A549 (cell line): ENCODE measurements at regions not wholly inside any gene's neighbourhood (a gene's known extent, or its start where the extent isn't known, plus 50 kb on each side); places are given as distances from the start of the nearest gene placed in this dataset.

Experiments used
- ATAC-seq, 2 experiments: fragments of 200-7000 bp in 1 of 2; fragments of >200 bp in 1 of 2; cut with Nextera tagmentation in 1 of 2; cut with Tn5 transposase in 1 of 2; 3 replicates each; pipeline versions ENCODE4 v1.8.0 to v1.9.1; 2018 to 2020; ENCODE audit warnings: mild to moderate bottlenecking in 1 of 2, moderate library complexity in 1 of 2
- CTCF ChIA-PET: fragments of 300-600 bp; sonication (Branson Sonifier 250); formaldehyde crosslinking; extraction: SDS; loops from one replicate; lab custom pipeline; 2021; ENCODE audit warnings: antibody characterized with exemption, inconsistent platforms; lab: Yijun Ruan, JAX
- POLR2A ChIA-PET: fragments of 350-600 bp; formaldehyde crosslinking; extraction: SDS; loops from one replicate; lab custom pipeline; 2021; ENCODE audit warnings: antibody characterized with exemption, inconsistent platforms; lab: Yijun Ruan, JAX
- DNase-seq, 2 experiments: peaks; one replicate each; pipeline versions ENCODE4 v3.0.0 to v3.0.0-alpha.2; 2011 to 2016; ENCODE audit warnings: low read depth in 1 of 2, low spot score in 1 of 2
- FAIRE-seq: peaks from 2 replicates; lab custom pipeline; 2011; peaks lifted over from hg19 to GRCh38; lab: Jason Lieb, UNC
- H3K27ac ChIP-seq, 2 experiments: fragments of >200 bp; sonication (Bioruptor Twin); formaldehyde crosslinking; 3 replicates each; pipeline ENCODE4 v1.5.1; 2016 to 2017
- H3K4me1 ChIP-seq: fragments of >200 bp; sonication (Bioruptor Twin); formaldehyde crosslinking; 3 replicates; pipeline ENCODE4 v1.6.1; 2016
- H3K4me2 ChIP-seq: fragments of >200 bp; sonication (Bioruptor Twin); formaldehyde crosslinking; 3 replicates; pipeline ENCODE4 v1.6.1; 2016
- H3K4me3 ChIP-seq: fragments of >200 bp; sonication (Bioruptor Twin); formaldehyde crosslinking; 3 replicates; pipeline ENCODE4 v1.5.1; 2016
- H3K9me3 ChIP-seq: fragments of >200 bp; sonication (Bioruptor Twin); formaldehyde crosslinking; 3 replicates; pipeline ENCODE4 v1.6.1; 2016
- ATOH8 ChIP-seq: fragments of 250-450 bp; sonication (Bioruptor Pico); IDR thresholded peaks from 2 replicates; pipeline ENCODE4 v1.5.0; 2020; ENCODE audit warnings: low read depth, mild to moderate bottlenecking, moderate library complexity
- CHD4 ChIP-seq: fragments of 200-600 bp; sonication (generic); IDR thresholded peaks from 2 replicates; pipeline ENCODE4 v1.6.1; 2016; ENCODE audit warnings: antibody characterized with exemption, mild to moderate bottlenecking, borderline replicate concordance
- CTCF ChIP-seq: fragments of >200 bp; sonication (Bioruptor Twin); formaldehyde crosslinking; IDR thresholded peaks from 3 replicates; pipeline ENCODE4 v1.5.1; 2016
- ELK1 ChIP-seq: fragments of 150-350 bp; IDR thresholded peaks from 2 replicates; pipeline ENCODE4 v1.6.1; 2014; ENCODE audit warnings: low read depth, mild to moderate bottlenecking, low read length
- ESRRA ChIP-seq: fragments of 150-350 bp; IDR thresholded peaks from 2 replicates; pipeline ENCODE4 v1.6.1; 2014; ENCODE audit warnings: mild to moderate bottlenecking, low read length, borderline replicate concordance
- FOSB ChIP-seq: fragments of 250-450 bp; sonication (Bioruptor Pico); IDR thresholded peaks from 2 replicates; pipeline ENCODE4 v1.5.0; 2020; ENCODE audit warnings: mild to moderate bottlenecking, moderate library complexity
- FOXS1 ChIP-seq: fragments of 250-450 bp; sonication (Bioruptor Pico); IDR thresholded peaks from 2 replicates; pipeline ENCODE4 v1.5.0; 2020; ENCODE audit warnings: mild to moderate bottlenecking, moderate library complexity
- HES2 ChIP-seq: fragments of >200 bp; sonication (Bioruptor Twin); formaldehyde crosslinking; IDR thresholded peaks from 2 replicates; pipeline ENCODE4 v1.6.1; 2016
- HOXB13 ChIP-seq: fragments of 250-450 bp; sonication (Bioruptor Pico); IDR thresholded peaks from 2 replicates; pipeline ENCODE4 v1.5.0; 2020; ENCODE audit warnings: low read depth, mild to moderate bottlenecking, moderate library complexity
- JUN ChIP-seq, 2 experiments: fragments of >200 bp; sonication (Bioruptor Twin); formaldehyde crosslinking; IDR thresholded peaks; 2 replicates in 1 of 2; 3 replicates in 1 of 2; pipeline ENCODE4 v1.6.1; 2016 to 2017
- JUNB ChIP-seq: fragments of >200 bp; sonication (Bioruptor Twin); formaldehyde crosslinking; IDR thresholded peaks from 2 replicates; pipeline ENCODE4 v1.6.1; 2016
- MAFK ChIP-seq: fragments of 450-650 bp; IDR thresholded peaks from 2 replicates; pipeline ENCODE4 v1.6.1; 2014; ENCODE audit not compliant: partially characterized antibody
- MYC ChIP-seq: IDR thresholded peaks from 2 replicates; pipeline ENCODE4 v1.6.1; 2012; ENCODE audit warnings: mild to moderate bottlenecking, inconsistent platforms, low read length, improper control_type of control experiment, borderline replicate concordance
- NR3C1 ChIP-seq: fragments of >200 bp; sonication (Bioruptor Twin); formaldehyde crosslinking; IDR thresholded peaks from 3 replicates; pipeline ENCODE4 v1.6.1; 2017
- POLR2AphosphoS2 ChIP-seq: conservative IDR thresholded peaks from 2 replicates; pipeline ENCODE4 v1.6.1; 2012; ENCODE audit warnings: low read length, improper control_type of control experiment, inconsistent platforms
- RARB ChIP-seq: fragments of 250-450 bp; sonication (Bioruptor Pico); IDR thresholded peaks from 2 replicates; pipeline ENCODE4 v1.8.0; 2021; ENCODE audit warnings: mild to moderate bottlenecking, moderate library complexity
- RFX5 ChIP-seq: fragments of 450-650 bp; IDR thresholded peaks from 2 replicates; pipeline ENCODE4 v1.7.1; 2014; ENCODE audit warnings: antibody characterized with exemption, mild to moderate bottlenecking, moderate library complexity
- TP53 ChIP-seq: fragments of 250-450 bp; sonication (Bioruptor Pico); IDR thresholded peaks from 2 replicates; pipeline ENCODE4 v1.5.0; 2021; ENCODE audit warnings: mild to moderate bottlenecking, moderate library complexity
- USF2 ChIP-seq: fragments of 450-650 bp; IDR thresholded peaks from 2 replicates; pipeline ENCODE4 v1.6.1; 2014; ENCODE audit warnings: antibody characterized with exemption
- ZC3H11A ChIP-seq: fragments of 450-650 bp; IDR thresholded peaks from 2 replicates; pipeline ENCODE4 v1.6.1; 2014; ENCODE audit warnings: antibody characterized with exemption, mild to moderate bottlenecking
- WGBS: methylation state at CpG from one replicate; pipeline ENCODE4 v1.1.6; 2017; ENCODE audit errors: missing lambda C conversion rate; 5-methylcytosine and 5-hydroxymethylcytosine counted together

- Histone ChIP-seq H3K4me1 (no peaks in the 10 kb centered on the region), H3K4me2 (no peak overlapping the region), H3K9me3 (no peaks in the 10 kb centered on the region), H3K27ac (no peak overlapping the region)
- DNase-seq: no peak
- ChIA-PET CTCF (no interaction called here), POLR2A (no interaction called here)
- no peak for ATAC-seq
- TF ChIP-seq TP53 (CRISPR knock-in tag) (no peak), JUN (IDR thresholded peaks at IDR 0.05) (no peak), ATOH8 (CRISPR knock-in tag) (no peak), ESRRA (no peak), NR3C1 (no peak), CHD4 (no peak), CTCF (no peak), JUNB (no peak), ZC3H11A (no peak), RFX5 (no peak), FOSB (CRISPR knock-in tag) (no peak), USF2 (no peak), FOXS1 (CRISPR knock-in tag) (no peak), RARB (no peak), MAFK (no peak), MYC (no peak), HES2 (no peak)
- TF ChIP-seq, all 56 proteins: peak for 0
- H3K4me3 ChIP-seq: no peak overlapping the region
- FAIRE-seq: no peak
These were observed 114.6 kb upstream of the GRID2 start for GRCh38 chr4:92189146-92189545.

- H3K4me2 ChIP-seq: no peak overlapping the region
- POLR2A ChIA-PET: no interaction called here
- no peaks in the 10 kb centered on the region for H3K9me3 ChIP-seq
- H3K4me1 ChIP-seq: no peaks in the 10 kb centered on the region
- H3K4me3 ChIP-seq: no peak overlapping the region
- no peak for TF ChIP-seq HOXB13
- no peak for TF ChIP-seq ELK1
- ATAC-seq (no peak), DNase-seq (no peak), FAIRE-seq (no peak)
- CTCF ChIA-PET: no interaction called here
- no peak overlapping the region for H3K27ac ChIP-seq
- 20% methylated on average over 4 of the region's 4 CpGs for WGBS
These were observed 105.1 kb upstream of the GRID2 start for GRCh38 chr4:92198711-92199110.

- ChIA-PET CTCF (no interaction called here), POLR2A (no interaction called here)
- DNase-seq: no peak
- 13% methylated on average over 2 of the region's 2 CpGs for WGBS
- FAIRE-seq: no peak
- H3K27ac ChIP-seq: no peak overlapping the region
- no peak for ATAC-seq
- no peak overlapping the region for H3K4me3 ChIP-seq
- TF ChIP-seq POLR2AphosphoS2: no peak
- TF ChIP-seq FOSB (CRISPR knock-in tag): no peak
- no peaks in the 10 kb centered on the region for H3K9me3 ChIP-seq
- H3K4me1 ChIP-seq: no peaks in the 10 kb centered on the region
- no peak overlapping the region for H3K4me2 ChIP-seq
These were observed 104.6 kb upstream of the GRID2 start for GRCh38 chr4:92199135-92199534.
